WTC11 (cell line): ENCODE measurements at regions not wholly inside any gene's neighbourhood (a gene's known extent, or its start where the extent isn't known, plus 50 kb on each side); places are given as distances from the start of the nearest gene placed in this dataset.

ENCODE experiments used
- ATAC-seq: fragments of 200-7000 bp; cut with Tn5 transposase; 2 replicates; pipeline ENCODE4 v1.10.0; 2021; ENCODE audit warnings: mild to moderate bottlenecking, moderate library complexity
- CTCF ChIA-PET: fragments of 300-600 bp; sonication (Branson Sonifier 250); formaldehyde crosslinking; loops from one replicate; lab custom pipeline; 2021; ENCODE audit warnings: antibody characterized with exemption; lab: Charles Lee
- POLR2A ChIA-PET: fragments of 350-600 bp; sonication (Branson Sonifier 250); formaldehyde crosslinking; loops from one replicate; lab custom pipeline; 2021; ENCODE audit warnings: antibody characterized with exemption; lab: Charles Lee
- DNase-seq: peaks from one replicate; pipeline ENCODE4 v3.0.0; 2021; ENCODE audit warnings: low spot score
- H3K27ac Mint-ChIP-seq: 2 replicates; pipeline ENCODE4 v1.8.0; 2021; ENCODE audit warnings: mixed read lengths
- H3K27me3 Mint-ChIP-seq: 2 replicates; pipeline ENCODE4 v1.8.0; 2021; ENCODE audit warnings: low read depth, mild to moderate bottlenecking, moderate library complexity, mixed read lengths
- H3K36me3 Mint-ChIP-seq: 2 replicates; pipeline ENCODE4 v1.8.0; 2021; ENCODE audit warnings: mixed read lengths
- H3K4me1 Mint-ChIP-seq: 2 replicates; pipeline ENCODE4 v1.8.0; 2022; ENCODE audit warnings: mixed read lengths
- H3K4me3 Mint-ChIP-seq: 2 replicates; pipeline ENCODE4 v1.8.0; 2021; ENCODE audit warnings: mild to moderate bottlenecking, moderate library complexity, mixed read lengths
- H3K9me3 Mint-ChIP-seq: 2 replicates; pipeline ENCODE4 v1.8.0; 2021; ENCODE audit warnings: mixed read lengths
- CREB1 ChIP-seq: sonication (generic); formaldehyde crosslinking; IDR thresholded peaks from 2 replicates; pipeline ENCODE4 v1.8.0; 2023; ENCODE audit warnings: mild to moderate bottlenecking, missing genetic modification reagents
- CTCF ChIP-seq: fragments of 200-600 bp; IDR thresholded peaks from 2 replicates; pipeline ENCODE4 v1.8.0; 2022; ENCODE audit warnings: antibody characterized with exemption
- ETV6 ChIP-seq: sonication (generic); formaldehyde crosslinking; IDR thresholded peaks from 2 replicates; pipeline ENCODE4 v1.8.1; 2022; ENCODE audit warnings: mild to moderate bottlenecking, missing genetic modification reagents
- FOXJ3 ChIP-seq: sonication (generic); formaldehyde crosslinking; IDR thresholded peaks from 2 replicates; pipeline ENCODE4 v1.9.0; 2021; ENCODE audit warnings: missing genetic modification reagents, mild to moderate bottlenecking, borderline replicate concordance
- FOXK1 ChIP-seq: sonication (generic); formaldehyde crosslinking; IDR thresholded peaks from 2 replicates; pipeline ENCODE4 v1.8.0; 2022; ENCODE audit warnings: mild to moderate bottlenecking, moderate library complexity, missing genetic modification reagents
- FOXP4 ChIP-seq: sonication (generic); formaldehyde crosslinking; IDR thresholded peaks from 2 replicates; pipeline ENCODE4 v1.8.0; 2022; ENCODE audit warnings: mild to moderate bottlenecking, missing genetic modification reagents
- HMGA2 ChIP-seq: fragments of 250-450 bp; sonication (Bioruptor Pico); IDR thresholded peaks from 2 replicates; pipeline ENCODE4 v1.4.0; 2021; ENCODE audit warnings: mild to moderate bottlenecking, moderate library complexity
- PRRX2 ChIP-seq: fragments of 250-450 bp; sonication (Bioruptor Pico); IDR thresholded peaks from 2 replicates; pipeline ENCODE4 v1.8.0; 2021; ENCODE audit warnings: mild to moderate bottlenecking
- RORB ChIP-seq: fragments of 250-450 bp; sonication (Bioruptor Pico); IDR thresholded peaks from 2 replicates; pipeline ENCODE4 v1.9.0; 2021; ENCODE audit warnings: mild to moderate bottlenecking
- SMAD4 ChIP-seq: sonication (generic); formaldehyde crosslinking; IDR thresholded peaks from 2 replicates; pipeline ENCODE4 v1.8.0; 2022; ENCODE audit warnings: mild to moderate bottlenecking, missing genetic modification reagents
- TEAD1 ChIP-seq: sonication (generic); formaldehyde crosslinking; IDR thresholded peaks from 2 replicates; pipeline ENCODE4 v1.8.0; 2022; ENCODE audit warnings: mild to moderate bottlenecking, missing genetic modification reagents
- ZNF138 ChIP-seq: sonication (generic); formaldehyde crosslinking; conservative IDR thresholded peaks from 2 replicates; pipeline ENCODE4 v1.8.1; 2022; ENCODE audit warnings: mild to moderate bottlenecking, moderate library complexity, missing genetic modification reagents
- ZNF532 ChIP-seq: fragments of 250-450 bp; sonication (Bioruptor Pico); IDR thresholded peaks from 2 replicates; pipeline ENCODE4 v1.9.0; 2021; ENCODE audit warnings: mild to moderate bottlenecking, borderline replicate concordance
- TF ChIP-seq, protein P1 (sequence below): sonication (generic); formaldehyde crosslinking; IDR thresholded peaks from 2 replicates; pipeline ENCODE4 v1.8.1; 2023; ENCODE audit warnings: mild to moderate bottlenecking, missing genetic modification reagents
- TF ChIP-seq, protein P2 (sequence below): sonication (generic); formaldehyde crosslinking; IDR thresholded peaks from 2 replicates; pipeline ENCODE4 v1.8.1; 2023; ENCODE audit warnings: mild to moderate bottlenecking, missing genetic modification reagents, moderate library complexity
- TF ChIP-seq, protein P3 (sequence below): sonication (generic); formaldehyde crosslinking; IDR thresholded peaks from 2 replicates; pipeline ENCODE4 v1.8.1; 2023; ENCODE audit warnings: mild to moderate bottlenecking, moderate library complexity, missing genetic modification reagents

DNA sequence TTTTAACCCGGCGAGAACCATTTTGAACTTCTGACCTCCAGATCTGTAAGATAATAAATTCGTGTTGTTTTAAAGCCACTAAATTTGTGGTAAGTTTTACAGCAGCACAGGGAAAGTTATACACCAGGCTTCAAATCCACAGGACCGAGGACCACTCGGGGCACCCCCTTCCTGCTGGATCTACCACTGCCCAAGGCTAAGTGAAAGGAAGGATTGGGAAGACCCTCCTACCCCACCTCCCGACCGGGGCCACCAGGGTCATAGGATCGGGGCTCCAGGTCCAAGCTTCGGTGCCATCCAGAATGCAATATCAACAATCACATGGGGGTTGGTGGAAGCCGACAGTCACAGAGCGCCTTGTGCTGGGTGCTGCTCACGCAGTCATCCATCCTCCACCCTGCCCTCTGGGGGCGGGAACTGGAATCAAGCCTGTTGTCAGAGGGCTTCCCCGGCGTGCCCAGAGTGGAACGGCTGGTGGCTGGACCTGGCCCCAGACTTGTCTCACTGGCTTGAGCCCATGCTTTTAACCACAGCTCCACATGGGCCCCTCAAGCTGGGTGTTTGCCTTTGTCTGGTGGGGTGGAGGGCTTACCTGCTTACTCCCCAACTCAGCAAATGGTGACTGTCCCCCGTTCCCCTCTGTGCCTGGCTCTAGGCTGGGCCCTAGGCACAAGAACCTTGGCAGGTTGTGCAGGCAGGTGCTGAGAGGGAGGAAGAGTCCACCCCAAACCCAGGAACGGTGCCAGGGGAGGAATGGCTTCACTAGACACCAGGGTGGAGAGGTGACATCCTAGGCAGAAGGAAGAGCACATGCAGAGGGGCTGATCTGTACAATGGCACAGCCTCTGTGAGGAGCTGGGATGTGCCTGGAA is 180.3 kb upstream of the RTL1 start:
- Mint-ChIP-seq H3K36me3 (no peaks in the 10 kb centered on the region), H3K27ac (no peak overlapping the region), H3K4me1 (peaks cover 4% of the 10 kb centered on the region), H3K4me3 (no peak overlapping the region), H3K9me3 (no peaks in the 10 kb centered on the region), H3K27me3 (peaks cover 10% of the 10 kb centered on the region)
- ChIA-PET CTCF (interaction anchor here (0.9 to 1.3 kb wide), 3 partner anchors 139 to 551 kb away, joined by 3 read pairs; no protein-coding TSS in a partner anchor), POLR2A (no interaction called here)
- DNase-seq (peak; percentile 77), ATAC-seq (peak; percentile 98)
- TF ChIP-seq FOXP4 (CRISPR knock-in tag) (no peak), CTCF (peak; percentile 46; the same call in 1 of the 2 replicates)

GRCh38 chr14:101084436-101084826 is 180.9 kb upstream of the RTL1 start:
- Mint-ChIP-seq H3K9me3 (no peaks in the 10 kb centered on the region), H3K36me3 (no peaks in the 10 kb centered on the region), H3K27me3 (peaks cover 7% of the 10 kb centered on the region), H3K4me3 (no peak overlapping the region), H3K4me1 (0 out of 2 replicates have a peak, but pooled peaks cover 3% of the 10 kb centered on the region), H3K27ac (no peak overlapping the region)
- ATAC-seq, result no peak
- DNase-seq, result no peak
- POLR2A ChIA-PET, result no interaction called here
- CTCF ChIA-PET, result interaction anchor here (0.9 to 1.3 kb wide), 3 partner anchors 138 to 551 kb away, joined by 3 read pairs; no protein-coding TSS in a partner anchor
- no peak for TF ChIP-seq TEAD1 (CRISPR knock-in tag)
- TF ChIP-seq ETV6 (CRISPR knock-in tag), result no peak
- no peak for TF ChIP-seq ZNF138
- TF ChIP-seq, protein P1, sequence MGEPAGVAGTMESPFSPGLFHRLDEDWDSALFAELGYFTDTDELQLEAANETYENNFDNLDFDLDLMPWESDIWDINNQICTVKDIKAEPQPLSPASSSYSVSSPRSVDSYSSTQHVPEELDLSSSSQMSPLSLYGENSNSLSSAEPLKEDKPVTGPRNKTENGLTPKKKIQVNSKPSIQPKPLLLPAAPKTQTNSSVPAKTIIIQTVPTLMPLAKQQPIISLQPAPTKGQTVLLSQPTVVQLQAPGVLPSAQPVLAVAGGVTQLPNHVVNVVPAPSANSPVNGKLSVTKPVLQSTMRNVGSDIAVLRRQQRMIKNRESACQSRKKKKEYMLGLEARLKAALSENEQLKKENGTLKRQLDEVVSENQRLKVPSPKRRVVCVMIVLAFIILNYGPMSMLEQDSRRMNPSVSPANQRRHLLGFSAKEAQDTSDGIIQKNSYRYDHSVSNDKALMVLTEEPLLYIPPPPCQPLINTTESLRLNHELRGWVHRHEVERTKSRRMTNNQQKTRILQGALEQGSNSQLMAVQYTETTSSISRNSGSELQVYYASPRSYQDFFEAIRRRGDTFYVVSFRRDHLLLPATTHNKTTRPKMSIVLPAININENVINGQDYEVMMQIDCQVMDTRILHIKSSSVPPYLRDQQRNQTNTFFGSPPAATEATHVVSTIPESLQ (CRISPR knock-in tag), result no peak
- TF ChIP-seq, protein P2, sequence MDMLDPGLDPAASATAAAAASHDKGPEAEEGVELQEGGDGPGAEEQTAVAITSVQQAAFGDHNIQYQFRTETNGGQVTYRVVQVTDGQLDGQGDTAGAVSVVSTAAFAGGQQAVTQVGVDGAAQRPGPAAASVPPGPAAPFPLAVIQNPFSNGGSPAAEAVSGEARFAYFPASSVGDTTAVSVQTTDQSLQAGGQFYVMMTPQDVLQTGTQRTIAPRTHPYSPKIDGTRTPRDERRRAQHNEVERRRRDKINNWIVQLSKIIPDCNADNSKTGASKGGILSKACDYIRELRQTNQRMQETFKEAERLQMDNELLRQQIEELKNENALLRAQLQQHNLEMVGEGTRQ (CRISPR knock-in tag), result no peak
- no peak for TF ChIP-seq RORB (CRISPR knock-in tag)
- no peak for TF ChIP-seq FOXJ3
- TF ChIP-seq, protein P3, sequence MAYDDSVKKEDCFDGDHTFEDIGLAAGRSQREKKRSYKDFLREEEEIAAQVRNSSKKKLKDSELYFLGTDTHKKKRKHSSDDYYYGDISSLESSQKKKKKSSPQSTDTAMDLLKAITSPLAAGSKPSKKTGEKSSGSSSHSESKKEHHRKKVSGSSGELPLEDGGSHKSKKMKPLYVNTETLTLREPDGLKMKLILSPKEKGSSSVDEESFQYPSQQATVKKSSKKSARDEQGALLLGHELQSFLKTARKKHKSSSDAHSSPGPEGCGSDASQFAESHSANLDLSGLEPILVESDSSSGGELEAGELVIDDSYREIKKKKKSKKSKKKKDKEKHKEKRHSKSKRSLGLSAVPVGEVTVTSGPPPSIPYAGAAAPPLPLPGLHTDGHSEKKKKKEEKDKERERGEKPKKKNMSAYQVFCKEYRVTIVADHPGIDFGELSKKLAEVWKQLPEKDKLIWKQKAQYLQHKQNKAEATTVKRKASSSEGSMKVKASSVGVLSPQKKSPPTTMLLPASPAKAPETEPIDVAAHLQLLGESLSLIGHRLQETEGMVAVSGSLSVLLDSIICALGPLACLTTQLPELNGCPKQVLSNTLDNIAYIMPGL, result no peak
- no peak for TF ChIP-seq SMAD4 (CRISPR knock-in tag)
- TF ChIP-seq CREB1 (CRISPR knock-in tag), result no peak
- no peak for TF ChIP-seq ZNF532 (CRISPR knock-in tag)
- no peak for TF ChIP-seq CTCF
- TF ChIP-seq FOXK1 (CRISPR knock-in tag), result no peak
- TF ChIP-seq HMGA2, result no peak
- TF ChIP-seq PRRX2 (CRISPR knock-in tag), result no peak
